ENCODE measurements at regions not wholly inside any gene's neighbourhood (a gene's known extent, or its start where the extent isn't known, plus 50 kb on each side); places are given as distances from the start of the nearest gene placed in this dataset.

GRCh38 chr2:64839844-64840243 lies 149.4 kb upstream of the SLC1A4 start:
- TF ChIP-seq CTCF (IDR thresholded peaks at IDR 0.05), result no peak
- TF ChIP-seq POLR2AphosphoS5 (IDR thresholded peaks at IDR 0.05; ENCODE audit: insufficient read depth in 1 of 2, low read depth in 1 of 2), result no peak
- no peak for TF ChIP-seq POLR2A (IDR thresholded peaks at IDR 0.05)
